SK-N-SH (cell line): ENCODE measurements at regions not wholly inside any gene's neighbourhood (a gene's known extent, or its start where the extent isn't known, plus 50 kb on each side); places are given as distances from the start of the nearest gene placed in this dataset.

Experiments used
- CTCF ChIA-PET: fragments of 300-600, 350-600 bp; formaldehyde crosslinking; extraction: SDS; loops from one replicate; lab custom pipeline; 2021; lab: Yijun Ruan, JAX
- POLR2A ChIA-PET: fragments of 350-600 bp; sonication (Branson Sonifier 250); formaldehyde crosslinking; extraction: SDS; loops from one replicate; lab custom pipeline; 2020; ENCODE audit warnings: antibody characterized with exemption, inconsistent platforms; lab: Yijun Ruan, JAX
- DNase-seq: peaks from one replicate; pipeline ENCODE4 v3.0.0; 2012
- H2AFZ ChIP-seq: fragments of 200-600 bp; sonication (generic); 2 replicates; pipeline ENCODE4 v1.8.1; 2016; ENCODE audit warnings: antibody characterized with exemption, mild to moderate bottlenecking, low read depth
- H3F3A ChIP-seq: fragments of 200-600 bp; sonication (generic); replicated peaks from 2 replicates; pipeline ENCODE3; 2016; ENCODE audit warnings: antibody characterized with exemption, mild to moderate bottlenecking; ENCODE audit not compliant: insufficient read depth
- H3K27ac ChIP-seq, 2 experiments: fragments of 200-500 bp in 1 of 2; fragments of 200-600 bp in 1 of 2; sonication (Bioruptor generic) in 1 of 2; sonication (generic), shearing (Covaris generic) in 1 of 2; 2 replicates each; pipeline versions ENCODE4 v1.5.1 to v1.6.1; 2014 to 2016; ENCODE audit warnings: low read depth in 2 of 2, inconsistent platforms in 1 of 2, low read length in 1 of 2, mild to moderate bottlenecking in 1 of 2, mixed read lengths in 1 of 2
- H3K27me3 ChIP-seq: fragments of 200-600 bp; sonication (generic), shearing (Covaris generic); 2 replicates; pipeline ENCODE4 v1.6.1; 2016; ENCODE audit warnings: mixed run types; ENCODE audit not compliant: insufficient read depth
- H3K36me3 ChIP-seq, 2 experiments: fragments of 200-500 bp in 1 of 2; fragments of 200-600 bp in 1 of 2; sonication (Bioruptor generic) in 1 of 2; sonication (generic) in 1 of 2; replicated peaks in 1 of 2; 2 replicates each; pipeline versions ENCODE3 to v1.5.1; 2014 to 2016; ENCODE audit warnings: low read length in 1 of 2, mild to moderate bottlenecking in 1 of 2; ENCODE audit not compliant: insufficient read depth in 2 of 2, control insufficient read depth in 1 of 2
- H3K4me1 ChIP-seq, 2 experiments: fragments of 200-500 bp in 1 of 2; fragments of 200-600 bp in 1 of 2; sonication (Bioruptor generic) in 1 of 2; sonication (generic), shearing (Covaris generic) in 1 of 2; 2 replicates each; pipeline versions ENCODE4 v1.5.1 to v1.6.1; 2014 to 2016; ENCODE audit warnings: low read depth in 1 of 2, low read length in 1 of 2, mixed run types in 1 of 2; ENCODE audit not compliant: insufficient read depth in 2 of 2, control insufficient read depth in 1 of 2
- H3K4me2 ChIP-seq: fragments of 200-600 bp; sonication (generic), shearing (Covaris generic); 2 replicates; pipeline ENCODE4 v1.6.1; 2017; ENCODE audit warnings: mixed run types
- H3K4me3 ChIP-seq, 2 experiments: fragments of 200-500 bp in 1 of 2; fragments of 200-600 bp in 1 of 2; sonication (Bioruptor generic) in 1 of 2; sonication (generic), shearing (Covaris generic) in 1 of 2; 2 replicates each; pipeline versions ENCODE4 v1.5.1 to v1.8.1; 2014 to 2016; ENCODE audit warnings: low read depth in 2 of 2, inconsistent platforms in 1 of 2, low read length in 1 of 2, mild to moderate bottlenecking in 1 of 2, mixed read lengths in 1 of 2, moderate library complexity in 1 of 2
- H3K79me2 ChIP-seq: fragments of 200-600 bp; sonication (generic); 2 replicates; pipeline ENCODE4 v1.8.1; 2017; ENCODE audit warnings: mild to moderate bottlenecking; ENCODE audit not compliant: insufficient read depth
- H3K9ac ChIP-seq: fragments of 200-600 bp; sonication (generic); 2 replicates; pipeline ENCODE4 v1.6.1; 2017; ENCODE audit warnings: mixed run types
- H3K9me2 ChIP-seq: fragments of 200-600 bp; sonication (generic); 2 replicates; pipeline ENCODE4 v1.6.1; 2017; ENCODE audit warnings: mixed run types
- H3K9me3 ChIP-seq: fragments of 200-600 bp; sonication (generic); 2 replicates; pipeline ENCODE4 v1.6.1; 2017; ENCODE audit warnings: mixed run types, mild to moderate bottlenecking, moderate library complexity
- H4K20me1 ChIP-seq: fragments of 200-600 bp; sonication (generic); 2 replicates; pipeline ENCODE4 v1.6.1; 2017; ENCODE audit warnings: mild to moderate bottlenecking, mixed run types; ENCODE audit not compliant: insufficient read depth
- CHD2 ChIP-seq: fragments of 150-350 bp; IDR thresholded peaks from 2 replicates; pipeline ENCODE4 v1.6.1; 2018; ENCODE audit warnings: low read length; ENCODE audit not compliant: partially characterized antibody
- EP300 ChIP-seq, 2 experiments: IDR thresholded peaks; 2 replicates each; pipeline versions ENCODE4 v1.4.0 to v1.6.1; 2012; ENCODE audit warnings: borderline replicate concordance in 1 of 2, low read depth in 1 of 2, low read length in 1 of 2
- FOSL2 ChIP-seq: IDR thresholded peaks from 2 replicates; pipeline ENCODE4 v1.4.0; 2012; ENCODE audit warnings: low read depth, mild to moderate bottlenecking, moderate library complexity, borderline replicate concordance
- FOXJ3 ChIP-seq: sonication (generic); formaldehyde crosslinking; IDR thresholded peaks from 2 replicates; pipeline ENCODE4 v1.5.1; 2020; ENCODE audit warnings: mild to moderate bottlenecking, missing genetic modification reagents
- MEF2A ChIP-seq: IDR thresholded peaks from 2 replicates; pipeline ENCODE4 v1.4.0; 2012; ENCODE audit warnings: low read depth, borderline replicate concordance
- MXI1 ChIP-seq: IDR thresholded peaks from 2 replicates; pipeline ENCODE4 v1.6.1; 2012; ENCODE audit warnings: mild to moderate bottlenecking, low read depth, low read length, improper control_type of control experiment
- NRF1 ChIP-seq: IDR thresholded peaks from 2 replicates; pipeline ENCODE4 v1.6.1; 2012; ENCODE audit warnings: low read depth, mild to moderate bottlenecking, low read length
- PBX3 ChIP-seq: IDR thresholded peaks from 2 replicates; pipeline ENCODE4; 2012
- RCOR1 ChIP-seq: fragments of 150-350 bp; IDR thresholded peaks from 2 replicates; pipeline ENCODE4 v1.6.1; 2017; ENCODE audit warnings: antibody characterized with exemption, low read length
- RXRA ChIP-seq: IDR thresholded peaks from 2 replicates; pipeline ENCODE4 v1.4.0; 2012; ENCODE audit warnings: low read depth, mild to moderate bottlenecking, borderline replicate concordance
- SMC3 ChIP-seq: IDR thresholded peaks from 2 replicates; pipeline ENCODE4 v1.6.1; 2012; ENCODE audit warnings: low read depth, low read length, improper control_type of control experiment
- TCF12 ChIP-seq: IDR thresholded peaks from 2 replicates; pipeline ENCODE4 v1.4.0; 2012
- USF1 ChIP-seq: IDR thresholded peaks from 2 replicates; pipeline ENCODE4 v1.4.0; 2012; ENCODE audit warnings: low read depth, borderline replicate concordance
- WGBS: methylation state at CpG from one replicate; pipeline ENCODE4 v1.1.6; 2017; ENCODE audit warnings: low lambda C conversion rate; 5-methylcytosine and 5-hydroxymethylcytosine counted together
- TF ChIP-seq, protein P1 (sequence below): fragments of 200-600 bp; sonication (generic); IDR thresholded peaks from 2 replicates; pipeline ENCODE4 v1.6.1; 2017; ENCODE audit warnings: antibody characterized with exemption, mild to moderate bottlenecking, moderate library complexity
- TF ChIP-seq, protein P2 (sequence below): IDR thresholded peaks from 2 replicates; pipeline ENCODE4 v1.4.0; 2012; ENCODE audit warnings: low read depth, borderline replicate concordance
- TF ChIP-seq, protein P3 (sequence below): fragments of 150-350 bp; IDR thresholded peaks from 2 replicates; pipeline ENCODE4 v1.6.1; 2017; ENCODE audit warnings: antibody characterized with exemption, low read length, low read depth, borderline replicate concordance

- no peaks in the 10 kb centered on the region for H4K20me1 ChIP-seq
- no peaks in the 10 kb centered on the region for H3F3A ChIP-seq
- TF ChIP-seq MEF2A, result no peak
- no peak for TF ChIP-seq SMC3
- no peak for TF ChIP-seq FOXJ3
- TF ChIP-seq, protein P1, sequence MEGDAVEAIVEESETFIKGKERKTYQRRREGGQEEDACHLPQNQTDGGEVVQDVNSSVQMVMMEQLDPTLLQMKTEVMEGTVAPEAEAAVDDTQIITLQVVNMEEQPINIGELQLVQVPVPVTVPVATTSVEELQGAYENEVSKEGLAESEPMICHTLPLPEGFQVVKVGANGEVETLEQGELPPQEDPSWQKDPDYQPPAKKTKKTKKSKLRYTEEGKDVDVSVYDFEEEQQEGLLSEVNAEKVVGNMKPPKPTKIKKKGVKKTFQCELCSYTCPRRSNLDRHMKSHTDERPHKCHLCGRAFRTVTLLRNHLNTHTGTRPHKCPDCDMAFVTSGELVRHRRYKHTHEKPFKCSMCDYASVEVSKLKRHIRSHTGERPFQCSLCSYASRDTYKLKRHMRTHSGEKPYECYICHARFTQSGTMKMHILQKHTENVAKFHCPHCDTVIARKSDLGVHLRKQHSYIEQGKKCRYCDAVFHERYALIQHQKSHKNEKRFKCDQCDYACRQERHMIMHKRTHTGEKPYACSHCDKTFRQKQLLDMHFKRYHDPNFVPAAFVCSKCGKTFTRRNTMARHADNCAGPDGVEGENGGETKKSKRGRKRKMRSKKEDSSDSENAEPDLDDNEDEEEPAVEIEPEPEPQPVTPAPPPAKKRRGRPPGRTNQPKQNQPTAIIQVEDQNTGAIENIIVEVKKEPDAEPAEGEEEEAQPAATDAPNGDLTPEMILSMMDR, result no peak
- TF ChIP-seq RXRA, result no peak
- no peak for TF ChIP-seq TCF12
- TF ChIP-seq PBX3, result no peak
- no peak for TF ChIP-seq USF1
- no peak for TF ChIP-seq FOSL2
- no peak for TF ChIP-seq CHD2
- TF ChIP-seq, protein P2, sequence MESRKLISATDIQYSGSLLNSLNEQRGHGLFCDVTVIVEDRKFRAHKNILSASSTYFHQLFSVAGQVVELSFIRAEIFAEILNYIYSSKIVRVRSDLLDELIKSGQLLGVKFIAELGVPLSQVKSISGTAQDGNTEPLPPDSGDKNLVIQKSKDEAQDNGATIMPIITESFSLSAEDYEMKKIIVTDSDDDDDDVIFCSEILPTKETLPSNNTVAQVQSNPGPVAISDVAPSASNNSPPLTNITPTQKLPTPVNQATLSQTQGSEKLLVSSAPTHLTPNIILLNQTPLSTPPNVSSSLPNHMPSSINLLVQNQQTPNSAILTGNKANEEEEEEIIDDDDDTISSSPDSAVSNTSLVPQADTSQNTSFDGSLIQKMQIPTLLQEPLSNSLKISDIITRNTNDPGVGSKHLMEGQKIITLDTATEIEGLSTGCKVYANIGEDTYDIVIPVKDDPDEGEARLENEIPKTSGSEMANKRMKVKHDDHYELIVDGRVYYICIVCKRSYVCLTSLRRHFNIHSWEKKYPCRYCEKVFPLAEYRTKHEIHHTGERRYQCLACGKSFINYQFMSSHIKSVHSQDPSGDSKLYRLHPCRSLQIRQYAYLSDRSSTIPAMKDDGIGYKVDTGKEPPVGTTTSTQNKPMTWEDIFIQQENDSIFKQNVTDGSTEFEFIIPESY, result no peak
- TF ChIP-seq EP300 (IDR thresholded peaks at IDR 0.05; ENCODE audit: borderline replicate concordance in 1 of 2, low read depth in 1 of 2, low read length in 1 of 2), result no peak
- TF ChIP-seq, protein P3, sequence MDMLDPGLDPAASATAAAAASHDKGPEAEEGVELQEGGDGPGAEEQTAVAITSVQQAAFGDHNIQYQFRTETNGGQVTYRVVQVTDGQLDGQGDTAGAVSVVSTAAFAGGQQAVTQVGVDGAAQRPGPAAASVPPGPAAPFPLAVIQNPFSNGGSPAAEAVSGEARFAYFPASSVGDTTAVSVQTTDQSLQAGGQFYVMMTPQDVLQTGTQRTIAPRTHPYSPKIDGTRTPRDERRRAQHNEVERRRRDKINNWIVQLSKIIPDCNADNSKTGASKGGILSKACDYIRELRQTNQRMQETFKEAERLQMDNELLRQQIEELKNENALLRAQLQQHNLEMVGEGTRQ, result no peak
- no peak for TF ChIP-seq MXI1
- no peak for TF ChIP-seq NRF1
- TF ChIP-seq RCOR1, result no peak
- H3K27ac ChIP-seq, result no peak overlapping the region
- no peaks in the 10 kb centered on the region; a peak in 1 of 4 replicates for H3K4me1 ChIP-seq
- no peak overlapping the region for H3K4me2 ChIP-seq
- no peaks in the 10 kb centered on the region for H3K36me3 ChIP-seq
- H3K27me3 ChIP-seq, result no peaks in the 10 kb centered on the region
- no peak overlapping the region for H3K9ac ChIP-seq
- POLR2A ChIA-PET, result no interaction called here
- no peaks in the 10 kb centered on the region for H3K9me3 ChIP-seq
- CTCF ChIA-PET, result interaction anchor here (0.7 kb wide), 1 partner anchor 450 kb away, joined by 3 read pairs; no protein-coding TSS in a partner anchor
- H2AFZ ChIP-seq, result no peak overlapping the region
- H3K9me2 ChIP-seq, result no peaks in the 10 kb centered on the region
- H3K79me2 ChIP-seq, result no peaks in the 10 kb centered on the region
- WGBS, result 32% methylated on average over 1 of the region's 1 CpG
- no peak overlapping the region for H3K4me3 ChIP-seq
- DNase-seq, result no peak
Measured at GRCh38 chr1:80668372-80668771, 1132.4 kb upstream of the ADGRL2 start.
